ENCODE measurements at regions not wholly inside any gene's neighbourhood (a gene's known extent, or its start where the extent isn't known, plus 50 kb on each side); places are given as distances from the start of the nearest gene placed in this dataset.

- DNase-seq (ENCODE audit: low read depth): peak; percentile 32
These were observed 208.5 kb upstream of the NRP1 start for GRCh38 chr10:33542752-33543505.

- no peak for DNase-seq (ENCODE audit: low read depth)
These were observed 204.6 kb upstream of the NRP1 start for GRCh38 chr10:33539116-33539515.

GRCh38 chr10:33537066-33537465, 202.6 kb upstream of the NRP1 start:
- peak; percentile 38 for DNase-seq (ENCODE audit: low read depth)

- no peak for DNase-seq (ENCODE audit: low read depth)
These were observed 202.0 kb upstream of the NRP1 start for GRCh38 chr10:33536508-33536907.

- no peak for DNase-seq (ENCODE audit: low read depth)
These were observed 201.4 kb upstream of the NRP1 start for GRCh38 chr10:33535866-33536265.

GRCh38 chr10:33534416-33534815, 199.9 kb upstream of the NRP1 start:
- DNase-seq (ENCODE audit: low read depth): no peak

- DNase-seq (ENCODE audit: low read depth): no peak
These were observed 199.1 kb upstream of the NRP1 start for GRCh38 chr10:33533612-33534011.

- no peak for DNase-seq (ENCODE audit: low read depth)
These were observed 198.4 kb upstream of the NRP1 start for GRCh38 chr10:33532901-33533300.

GRCh38 chr10:33529234-33529633, 194.8 kb upstream of the NRP1 start:
- DNase-seq (ENCODE audit: low read depth): no peak

GRCh38 chr10:33524966-33525365, 190.5 kb upstream of the NRP1 start:
- DNase-seq (ENCODE audit: low read depth): peak; percentile 38

GRCh38 chr10:33524041-33524440, 189.6 kb upstream of the NRP1 start:
- no peak for DNase-seq (ENCODE audit: low read depth)

- DNase-seq (ENCODE audit: low read depth): no peak
These were observed 188.8 kb upstream of the NRP1 start for GRCh38 chr10:33523236-33523792.

GRCh38 chr10:33521904-33522303, 187.4 kb upstream of the NRP1 start:
- DNase-seq (ENCODE audit: low read depth): no peak

- no peak for DNase-seq (ENCODE audit: low read depth)
These were observed 186.6 kb upstream of the NRP1 start for GRCh38 chr10:33521062-33521461.

GRCh38 chr10:33520223-33520622, 185.8 kb upstream of the NRP1 start:
- no peak for DNase-seq (ENCODE audit: low read depth)

- no peak for DNase-seq (ENCODE audit: low read depth)
These were observed 184.8 kb upstream of the NRP1 start for GRCh38 chr10:33519130-33519860.

- DNase-seq (ENCODE audit: low read depth): no peak
These were observed 175.7 kb upstream of the NRP1 start for GRCh38 chr10:33510206-33510605.

- DNase-seq (ENCODE audit: low read depth): peak; percentile 90
These were observed 174.9 kb upstream of the NRP1 start for GRCh38 chr10:33509231-33509831.

GRCh38 chr10:33507662-33508425, 173.4 kb upstream of the NRP1 start:
- peak; percentile 64 for DNase-seq (ENCODE audit: low read depth)

- DNase-seq (ENCODE audit: low read depth): peak; percentile 80
These were observed 172.6 kb upstream of the NRP1 start for GRCh38 chr10:33506838-33507661.

GRCh38 chr10:33506391-33506790, 171.9 kb upstream of the NRP1 start:
- no peak for DNase-seq (ENCODE audit: low read depth)
